ENCODE measurements at regions not wholly inside any gene's neighbourhood (a gene's known extent, or its start where the extent isn't known, plus 50 kb on each side); places are given as distances from the start of the nearest gene placed in this dataset.

GRCh38 chr18:46373791-46374190, 269.6 kb downstream of the HAUS1 start:
- TF ChIP-seq CTCF (IDR thresholded peaks at IDR 0.05; ENCODE audit: insufficient read depth, low read length, missing control alignments): no peak
- DNase-seq (ENCODE audit: low read depth, low spot score): no peak
- CTCF ChIA-PET: no interaction called here
- no peak overlapping the region for H3K4me3 ChIP-seq (ENCODE audit: low read depth, low read length)
- POLR2A ChIA-PET: no interaction called here

- H3K4me3 ChIP-seq (ENCODE audit: low read depth, low read length): no peak overlapping the region
- no peak for TF ChIP-seq CTCF (IDR thresholded peaks at IDR 0.05; ENCODE audit: insufficient read depth, low read length, missing control alignments)
- DNase-seq (ENCODE audit: low read depth, low spot score): no peak
- CTCF ChIA-PET: no interaction called here
- POLR2A ChIA-PET: no interaction called here
Measured at GRCh38 chr18:46374850-46375249, 270.7 kb downstream of the HAUS1 start.

- ChIA-PET CTCF (no interaction called here), POLR2A (no interaction called here)
- no peak for TF ChIP-seq CTCF (IDR thresholded peaks at IDR 0.05; ENCODE audit: insufficient read depth, low read length, missing control alignments)
- H3K4me3 ChIP-seq (ENCODE audit: low read depth, low read length): no peak overlapping the region
- no peak for DNase-seq (ENCODE audit: low read depth, low spot score)
Measured at GRCh38 chr18:46377557-46377956, 273.4 kb downstream of the HAUS1 start.

- H3K4me3 ChIP-seq (ENCODE audit: low read depth, low read length): no peak overlapping the region
- POLR2A ChIA-PET: no interaction called here
- no peak for DNase-seq (ENCODE audit: low read depth, low spot score)
- CTCF ChIA-PET: no interaction called here
- TF ChIP-seq CTCF (IDR thresholded peaks at IDR 0.05; ENCODE audit: insufficient read depth, low read length, missing control alignments): no peak
Measured at GRCh38 chr18:46378126-46378863, 274.1 kb downstream of the HAUS1 start.

GRCh38 chr18:46378864-46379207, 274.7 kb downstream of the HAUS1 start:
- no peak overlapping the region for H3K4me3 ChIP-seq (ENCODE audit: low read depth, low read length)
- POLR2A ChIA-PET: no interaction called here
- CTCF ChIA-PET: no interaction called here
- TF ChIP-seq CTCF (IDR thresholded peaks at IDR 0.05; ENCODE audit: insufficient read depth, low read length, missing control alignments): no peak
- no peak for DNase-seq (ENCODE audit: low read depth, low spot score)

GRCh38 chr18:46379323-46379950, 275.3 kb downstream of the HAUS1 start:
- no peak overlapping the region for H3K4me3 ChIP-seq (ENCODE audit: low read depth, low read length)
- CTCF ChIA-PET: no interaction called here
- no peak for DNase-seq (ENCODE audit: low read depth, low spot score)
- no peak for TF ChIP-seq CTCF (IDR thresholded peaks at IDR 0.05; ENCODE audit: insufficient read depth, low read length, missing control alignments)
- POLR2A ChIA-PET: no interaction called here
